ENCODE measurements at regions not wholly inside any gene's neighbourhood (a gene's known extent, or its start where the extent isn't known, plus 50 kb on each side); places are given as distances from the start of the nearest gene placed in this dataset.

- Histone ChIP-seq H3K9me2 (ENCODE audit: low read depth, low read length) (no peaks in the 10 kb centered on the region), H3K9me3 (ENCODE audit: low read length) (no peaks in the 10 kb centered on the region), H3K27me3 (ENCODE audit: insufficient read depth, low read length) (no peaks in the 10 kb centered on the region; the same call in 1 of the 2 replicates), H2AFZ (ENCODE audit: low read length) (no peak overlapping the region), H4K20me1 (ENCODE audit: insufficient read depth, low read length) (no peaks in the 10 kb centered on the region), H3K79me2 (ENCODE audit: insufficient read depth, low read length) (no peaks in the 10 kb centered on the region), H3K4me3 (ENCODE audit: low read depth, low read length, poor library complexity, severe bottlenecking) (no peak overlapping the region), H3K9ac (ENCODE audit: low read length) (no peak overlapping the region), H3K27ac (ENCODE audit: low read depth, low read length, poor library complexity, severe bottlenecking) (no peak overlapping the region), H3K36me3 (ENCODE audit: insufficient read depth, low read length) (no peaks in the 10 kb centered on the region), H3F3A (ENCODE audit: insufficient read depth, low read length) (no peaks in the 10 kb centered on the region), H3K4me2 (ENCODE audit: low read length) (no peak overlapping the region), H3K4me1 (ENCODE audit: insufficient read depth, low read length, severe bottlenecking) (no peaks in the 10 kb centered on the region)
- no peak for TF ChIP-seq CTCF (IDR thresholded peaks at IDR 0.05; ENCODE audit: low read length)
- TF ChIP-seq EZH2 (IDR thresholded peaks at IDR 0.05; ENCODE audit: borderline replicate concordance, low read length): no peak
These were observed 256.7 kb upstream of the KCNH8 start for GRCh38 chr3:18891641-18892040.

DNA sequence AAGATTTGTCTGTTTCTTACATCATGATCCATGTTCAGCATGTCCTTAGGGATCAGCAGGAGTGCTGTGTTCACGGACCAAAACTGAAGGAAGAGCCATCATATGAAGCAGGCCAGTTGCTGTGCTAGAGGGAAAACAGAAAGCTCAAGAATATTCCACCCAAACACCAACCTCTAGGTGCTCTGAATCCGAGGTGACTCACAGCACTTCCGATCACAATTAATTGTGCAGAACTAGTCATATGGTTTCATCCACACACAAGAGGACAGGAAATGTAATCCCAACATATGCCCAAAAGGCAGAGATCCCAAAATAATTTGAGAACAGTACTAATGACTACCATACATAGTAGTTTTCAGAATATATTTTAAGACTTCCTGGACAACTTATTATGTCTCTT, 257.9 kb upstream of the KCNH8 start:
- Histone ChIP-seq H3K27ac (ENCODE audit: low read depth, low read length, poor library complexity, severe bottlenecking) (no peak overlapping the region), H2AFZ (ENCODE audit: low read length) (no peak overlapping the region), H3F3A (ENCODE audit: insufficient read depth, low read length) (no peaks in the 10 kb centered on the region), H3K9ac (ENCODE audit: low read length) (no peak overlapping the region), H3K4me3 (ENCODE audit: low read depth, low read length, poor library complexity, severe bottlenecking) (no peak overlapping the region), H3K9me3 (ENCODE audit: low read length) (no peaks in the 10 kb centered on the region), H3K79me2 (ENCODE audit: insufficient read depth, low read length) (no peaks in the 10 kb centered on the region), H3K4me2 (ENCODE audit: low read length) (no peak overlapping the region), H3K4me1 (ENCODE audit: insufficient read depth, low read length, severe bottlenecking) (no peaks in the 10 kb centered on the region), H3K36me3 (ENCODE audit: insufficient read depth, low read length) (no peaks in the 10 kb centered on the region), H4K20me1 (ENCODE audit: insufficient read depth, low read length) (no peaks in the 10 kb centered on the region), H3K9me2 (ENCODE audit: low read depth, low read length) (no peaks in the 10 kb centered on the region), H3K27me3 (ENCODE audit: insufficient read depth, low read length) (no peaks in the 10 kb centered on the region; the same call in 1 of the 2 replicates)
- TF ChIP-seq EZH2 (IDR thresholded peaks at IDR 0.05; ENCODE audit: borderline replicate concordance, low read length) (no peak), CTCF (IDR thresholded peaks at IDR 0.05; ENCODE audit: low read length) (no peak)

DNA sequence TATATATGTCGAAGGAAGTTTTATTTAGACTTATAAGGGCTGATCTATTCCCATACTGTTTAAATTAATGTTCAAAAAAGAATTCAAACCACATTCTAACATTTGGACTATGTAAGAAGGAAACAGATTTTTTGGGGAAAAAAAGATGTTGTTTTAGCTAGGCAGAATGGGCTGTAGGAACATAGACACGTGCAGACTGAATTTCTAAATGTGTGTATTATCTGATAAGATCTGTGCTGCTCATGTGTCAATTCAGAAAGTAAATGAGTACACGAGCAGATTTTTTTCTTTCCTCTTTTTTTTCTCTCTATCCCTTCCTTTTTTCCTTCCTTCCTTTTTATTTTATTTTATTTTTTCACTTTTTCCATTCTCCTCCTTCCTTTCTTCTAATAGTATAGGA, 259.5 kb upstream of the KCNH8 start:
- Histone ChIP-seq H3K79me2 (ENCODE audit: insufficient read depth, low read length) (no peaks in the 10 kb centered on the region), H3K27me3 (ENCODE audit: insufficient read depth, low read length) (no peaks in the 10 kb centered on the region; the same call in 1 of the 2 replicates), H2AFZ (ENCODE audit: low read length) (no peak overlapping the region), H3K4me2 (ENCODE audit: low read length) (no peak overlapping the region), H3K4me3 (ENCODE audit: low read depth, low read length, poor library complexity, severe bottlenecking) (no peak overlapping the region), H3K9me3 (ENCODE audit: low read length) (no peaks in the 10 kb centered on the region), H3K4me1 (ENCODE audit: insufficient read depth, low read length, severe bottlenecking) (no peaks in the 10 kb centered on the region), H3K9me2 (ENCODE audit: low read depth, low read length) (no peaks in the 10 kb centered on the region), H3K36me3 (ENCODE audit: insufficient read depth, low read length) (no peaks in the 10 kb centered on the region), H3K27ac (ENCODE audit: low read depth, low read length, poor library complexity, severe bottlenecking) (no peak overlapping the region), H4K20me1 (ENCODE audit: insufficient read depth, low read length) (no peaks in the 10 kb centered on the region), H3F3A (ENCODE audit: insufficient read depth, low read length) (no peaks in the 10 kb centered on the region), H3K9ac (ENCODE audit: low read length) (no peak overlapping the region)
- TF ChIP-seq CTCF (IDR thresholded peaks at IDR 0.05; ENCODE audit: low read length) (no peak), EZH2 (IDR thresholded peaks at IDR 0.05; ENCODE audit: borderline replicate concordance, low read length) (no peak)
